HG03521 (cell line): ENCODE measurements at regions not wholly inside any gene's neighbourhood (a gene's known extent, or its start where the extent isn't known, plus 50 kb on each side); places are given as distances from the start of the nearest gene placed in this dataset.

Source experiments
- ATAC-seq: cut with Tn5 transposase; IDR thresholded peaks from one replicate; pipeline ENCODE4 v1.9.1; 2021; ENCODE audit warnings: mild to moderate bottlenecking, moderate library complexity; ENCODE audit not compliant: unreplicated experiment

GRCh38 chr6:93083337-93084230 lies 335.8 kb downstream of the EPHA7 start:
- no peak for ATAC-seq

GRCh38 chr6:93081901-93082300 lies 337.5 kb downstream of the EPHA7 start:
- no peak for ATAC-seq

GRCh38 chr6:93079061-93079460 lies 340.3 kb downstream of the EPHA7 start:
- ATAC-seq: no peak

- no peak for ATAC-seq
These were observed 345.5 kb downstream of the EPHA7 start for GRCh38 chr6:93073811-93074210.

- no peak for ATAC-seq
These were observed 349.5 kb downstream of the EPHA7 start for GRCh38 chr6:93069856-93070255.

GRCh38 chr6:93059911-93060310 lies 359.4 kb downstream of the EPHA7 start:
- ATAC-seq: no peak

GRCh38 chr6:93057584-93057983 lies 361.8 kb downstream of the EPHA7 start:
- no peak for ATAC-seq

- ATAC-seq: no peak
These were observed 371.0 kb downstream of the EPHA7 start for GRCh38 chr6:93048381-93048780.

- no peak for ATAC-seq
These were observed 372.3 kb downstream of the EPHA7 start for GRCh38 chr6:93047033-93047432.

GRCh38 chr6:93045156-93045555 lies 374.2 kb downstream of the EPHA7 start:
- no peak for ATAC-seq

- no peak for ATAC-seq
These were observed 379.0 kb downstream of the EPHA7 start for GRCh38 chr6:93040375-93040774.

- no peak for ATAC-seq
These were observed 382.5 kb downstream of the EPHA7 start for GRCh38 chr6:93036835-93037234.

- no peak for ATAC-seq
These were observed 383.6 kb downstream of the EPHA7 start for GRCh38 chr6:93035756-93036155.

- ATAC-seq: no peak
These were observed 398.0 kb downstream of the EPHA7 start for GRCh38 chr6:93021235-93021915.

- ATAC-seq: no peak
These were observed 401.7 kb downstream of the EPHA7 start for GRCh38 chr6:93017626-93018025.

GRCh38 chr6:93017213-93017612 lies 402.1 kb downstream of the EPHA7 start:
- ATAC-seq: no peak

GRCh38 chr6:93013054-93013453 lies 406.3 kb downstream of the EPHA7 start:
- no peak for ATAC-seq

GRCh38 chr6:93008375-93008774 lies 411.0 kb downstream of the EPHA7 start:
- no peak for ATAC-seq

- no peak for ATAC-seq
These were observed 429.7 kb downstream of the EPHA7 start for GRCh38 chr6:92989656-92990055.

GRCh38 chr6:92979281-92979680 lies 440.1 kb downstream of the EPHA7 start:
- no peak for ATAC-seq

GRCh38 chr6:92977018-92977417 lies 442.3 kb downstream of the EPHA7 start:
- ATAC-seq: no peak

- ATAC-seq: no peak
These were observed 452.0 kb downstream of the EPHA7 start for GRCh38 chr6:92967362-92967761.
